DMS 273 (cell line): ENCODE measurements at regions not wholly inside any gene's neighbourhood (a gene's known extent, or its start where the extent isn't known, plus 50 kb on each side); places are given as distances from the start of the nearest gene placed in this dataset.
A peak's percentile ranks its signal among the peaks of the same experiment; 100 is the strongest.

Experiments
- DNase-seq: peaks from one replicate; lab custom pipeline; 2025; ENCODE audit not compliant: unreplicated experiment; lab: John Stamatoyannopoulos, UW

DNA sequence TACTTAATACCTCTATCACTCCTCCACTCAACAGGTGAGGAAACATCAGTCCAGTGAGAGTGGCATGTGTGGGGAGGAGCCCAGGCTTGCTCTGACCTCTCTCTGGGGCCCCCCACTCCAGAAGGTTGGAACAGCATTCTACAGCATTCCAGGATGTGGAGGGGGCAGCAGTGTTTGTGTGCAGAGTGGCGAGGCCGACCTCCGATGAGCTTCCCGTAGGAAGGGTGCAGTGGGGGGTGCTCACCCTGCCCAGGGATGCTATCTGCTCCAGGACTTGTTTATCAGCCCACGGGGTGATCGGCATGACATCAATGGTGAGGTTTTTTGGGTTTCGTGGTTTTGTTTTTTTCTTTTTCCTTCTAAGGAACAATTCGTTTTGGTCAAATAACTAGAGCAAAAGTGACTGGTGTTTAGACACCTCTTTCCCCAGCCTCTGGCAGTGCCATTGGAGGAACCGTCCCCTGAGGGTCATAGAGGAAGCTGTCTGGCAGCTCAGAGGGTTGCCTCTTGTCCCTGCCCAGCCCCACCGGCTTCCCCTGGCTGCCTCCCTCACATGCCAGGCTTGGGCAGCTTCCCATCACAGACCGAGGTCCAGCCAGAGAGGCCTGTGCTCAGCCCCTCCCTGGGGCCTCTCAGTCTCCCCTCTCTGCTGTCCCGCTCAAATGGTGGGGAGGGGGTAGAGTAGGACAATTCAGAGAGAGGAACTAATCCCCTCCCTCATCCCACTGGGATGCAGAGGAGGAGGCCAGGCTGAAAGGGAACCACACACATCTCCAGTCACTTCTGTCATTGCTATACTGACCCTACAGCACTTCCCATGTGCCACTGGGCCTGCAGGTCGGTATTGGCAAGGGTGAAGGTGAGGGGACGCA lies 96.5 kb downstream of the ZFP36L2 start:
- DNase-seq, result no peak

DNA sequence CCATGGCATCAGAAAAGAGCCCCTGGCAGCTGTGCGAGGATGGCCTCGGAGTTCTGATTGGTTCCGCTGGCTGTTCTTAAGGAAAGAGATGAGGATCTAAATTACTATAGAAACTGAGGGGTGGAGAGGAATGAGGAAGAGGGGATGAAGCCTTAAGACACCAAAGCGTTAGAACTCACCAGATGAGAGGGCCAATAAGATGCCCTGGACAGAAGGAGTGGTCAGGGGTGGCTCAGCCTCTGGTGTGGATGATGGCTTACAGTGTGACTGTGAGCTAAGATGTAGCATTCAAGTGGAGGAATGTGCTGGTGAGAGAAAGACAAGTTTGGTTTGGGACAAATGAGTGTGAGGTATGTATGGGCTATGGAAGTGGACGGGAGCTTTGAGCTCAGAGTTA lies 97.8 kb downstream of the ZFP36L2 start:
- DNase-seq, result no peak

DNA sequence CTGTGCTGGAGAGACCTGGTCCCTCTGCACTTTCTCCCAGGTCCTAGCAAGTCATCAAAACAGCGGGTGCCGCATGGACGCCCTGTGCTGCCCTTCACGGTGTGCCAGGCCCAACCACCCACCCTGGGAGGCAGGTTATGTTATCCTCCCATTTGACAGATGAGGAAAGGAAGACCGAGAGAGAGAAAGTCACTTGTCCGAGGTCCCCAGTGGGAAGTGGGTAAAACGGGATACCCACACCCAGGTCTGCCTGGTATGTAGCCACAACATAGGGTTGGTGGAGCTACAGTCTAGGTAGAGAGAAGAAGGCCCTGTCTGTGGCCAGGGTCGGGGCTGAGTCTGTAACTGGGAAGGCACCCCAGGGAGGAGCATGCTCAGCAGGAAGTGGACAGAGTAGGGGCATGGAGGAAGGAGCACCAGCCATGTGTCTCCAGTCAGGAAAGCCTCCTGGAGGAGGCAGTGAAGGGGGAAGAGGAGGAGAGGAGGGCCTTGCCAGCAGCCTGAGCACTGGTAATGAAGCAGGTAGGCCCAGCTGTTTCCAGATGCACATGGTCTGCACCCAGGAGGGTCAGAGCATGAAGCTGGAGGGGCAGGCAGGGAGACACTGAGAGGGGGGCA lies 98.4 kb downstream of the ZFP36L2 start:
- no peak for DNase-seq

DNA sequence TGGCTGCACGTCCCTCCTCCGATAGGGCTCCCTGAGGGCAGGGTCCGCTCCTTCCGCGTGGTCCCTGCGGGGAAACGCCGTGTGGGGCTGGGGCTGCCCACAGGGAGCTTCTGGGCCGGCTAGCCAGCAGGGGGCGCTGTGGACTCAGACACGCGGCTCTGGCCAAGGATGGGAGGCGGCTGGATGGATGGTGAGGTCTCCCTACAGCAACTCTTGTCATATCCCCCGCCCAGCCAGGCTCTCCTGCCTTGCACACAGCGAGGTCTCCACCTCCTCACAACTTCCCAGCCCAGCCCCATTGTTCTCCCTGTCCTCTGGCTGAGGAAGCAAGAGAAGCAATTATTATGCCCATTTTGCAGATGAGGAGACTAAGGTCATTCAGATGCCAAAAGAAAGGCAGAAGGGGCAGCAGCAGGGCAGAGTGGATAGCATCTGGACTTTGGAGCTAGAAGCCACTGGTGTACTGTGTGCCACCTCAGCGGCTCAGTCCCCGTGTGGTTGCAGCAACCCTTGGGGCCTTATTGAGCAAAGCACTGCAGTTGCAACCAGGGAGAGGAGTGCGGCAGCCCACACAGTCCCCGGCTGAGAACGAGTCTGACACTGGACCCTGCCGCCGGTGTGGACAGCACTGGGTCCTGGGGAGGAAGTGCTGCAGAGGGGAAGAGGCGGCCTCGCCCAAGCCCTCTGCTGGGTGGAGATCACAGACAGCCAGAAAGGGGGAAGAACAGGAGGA lies 99.0 kb downstream of the ZFP36L2 start:
- DNase-seq, result peak; percentile 69

DNA sequence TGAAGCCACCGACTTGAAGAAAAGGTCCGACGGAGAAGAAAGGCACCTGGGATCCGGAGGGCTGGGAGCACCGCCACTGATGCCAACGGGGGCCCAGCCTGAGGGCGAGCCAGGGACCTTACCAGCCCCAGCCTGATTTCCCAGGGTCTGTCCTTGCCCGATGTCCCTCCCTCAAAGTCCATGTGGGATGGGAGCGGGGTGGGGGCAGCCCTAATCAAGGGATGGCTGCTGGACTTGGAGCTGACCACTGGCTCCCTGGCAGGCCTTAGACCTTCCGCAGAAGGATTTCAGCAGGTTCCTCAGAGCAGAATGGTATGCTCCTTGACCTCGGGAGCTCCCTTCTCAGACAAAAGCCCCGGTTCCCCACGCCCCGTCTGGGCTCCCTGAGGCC lies 99.6 kb downstream of the ZFP36L2 start:
- no peak for DNase-seq

DNA sequence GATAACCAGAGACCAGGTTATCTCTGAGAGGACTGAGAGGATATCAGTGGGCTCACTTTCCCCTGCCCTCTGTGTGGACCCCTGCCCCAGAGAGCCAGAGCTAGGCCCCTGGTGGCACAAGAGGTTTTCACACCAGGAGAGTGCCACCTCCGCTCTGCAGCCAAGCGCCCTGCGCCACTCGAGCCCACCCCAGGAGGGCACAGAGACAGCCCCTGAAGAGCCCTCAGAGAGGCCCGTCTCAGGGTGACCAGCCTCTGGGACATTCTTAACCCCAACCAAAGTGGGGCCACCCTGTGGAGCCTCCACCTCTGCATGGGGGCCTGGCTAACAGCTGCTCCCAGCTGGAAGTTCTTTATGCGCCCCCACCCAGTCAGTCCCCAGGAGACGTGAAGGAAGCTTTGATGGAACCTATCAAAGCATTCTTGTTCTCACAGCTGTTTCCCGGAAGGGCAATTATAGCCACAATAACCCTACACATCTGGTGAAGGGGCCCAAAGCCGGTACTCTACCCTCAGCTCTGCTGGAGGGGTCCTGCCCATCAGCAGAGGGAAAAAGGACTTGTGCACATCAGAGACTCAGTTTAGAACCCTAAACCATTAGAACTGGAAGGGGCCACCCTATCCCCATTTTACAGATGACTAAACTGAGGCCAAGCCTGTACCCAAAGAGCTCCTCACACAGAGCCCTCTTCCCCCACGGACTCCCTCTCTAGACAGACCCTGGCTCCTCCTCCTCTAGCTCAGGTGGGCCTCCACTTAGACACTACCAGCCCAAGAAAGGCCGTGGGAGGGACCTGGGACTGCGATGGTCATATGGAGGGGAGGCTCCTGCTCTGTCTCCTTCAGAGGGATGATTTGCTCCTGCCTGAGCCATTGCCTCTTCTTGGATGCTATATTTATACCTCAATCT lies 101.1 kb downstream of the ZFP36L2 start:
- no peak for DNase-seq

DNA sequence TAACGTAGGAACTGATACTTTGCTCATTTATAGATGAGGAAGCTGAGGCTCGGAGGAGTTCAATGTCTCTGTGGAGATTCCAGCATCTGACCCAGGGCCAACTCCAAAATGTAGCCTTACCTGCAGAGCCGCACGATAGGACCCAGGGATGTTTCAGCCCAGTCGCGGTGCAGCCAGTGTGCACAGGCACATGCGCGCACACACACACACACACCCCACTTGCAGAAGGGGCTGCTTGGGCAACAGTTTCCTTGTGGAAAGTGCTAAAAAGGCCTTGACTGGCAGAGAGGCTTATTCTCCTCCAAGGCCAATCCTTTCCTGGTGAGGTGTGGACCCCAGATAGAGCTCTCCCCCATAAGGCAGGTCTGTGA lies 101.7 kb downstream of the ZFP36L2 start:
- no peak for DNase-seq

DNA sequence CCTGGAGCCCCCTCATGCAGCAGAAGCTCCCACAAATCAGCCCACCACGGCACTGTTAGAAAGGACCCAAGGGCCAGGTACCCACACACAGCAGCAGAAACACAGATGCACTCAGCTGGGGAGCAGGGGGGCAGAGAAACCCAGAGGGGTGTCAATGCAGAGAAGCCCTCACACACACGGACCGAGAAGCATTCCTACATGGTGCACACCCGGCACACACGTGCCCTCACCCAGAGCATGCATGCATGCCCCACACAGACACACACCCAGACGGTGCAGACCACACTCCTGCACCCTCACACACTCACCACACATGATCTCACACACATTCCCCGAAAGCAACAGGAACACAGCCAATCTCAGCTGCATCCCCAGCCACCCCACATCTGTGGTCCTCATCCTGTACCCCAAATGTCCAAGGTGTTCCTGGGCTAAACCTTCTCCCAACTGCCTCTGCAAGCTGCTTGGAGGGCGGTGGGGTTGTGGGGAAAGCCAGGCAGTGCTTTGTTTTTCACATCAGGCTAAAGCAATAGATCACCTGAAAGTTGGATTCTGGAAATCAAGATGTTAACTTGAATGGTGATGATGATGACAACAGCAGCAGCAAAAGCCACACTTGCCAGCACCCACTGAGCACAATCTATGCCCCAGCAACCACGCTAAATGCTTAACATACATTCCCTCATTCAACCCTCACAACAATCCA lies 102.3 kb downstream of the ZFP36L2 start:
- no peak for DNase-seq

DNA sequence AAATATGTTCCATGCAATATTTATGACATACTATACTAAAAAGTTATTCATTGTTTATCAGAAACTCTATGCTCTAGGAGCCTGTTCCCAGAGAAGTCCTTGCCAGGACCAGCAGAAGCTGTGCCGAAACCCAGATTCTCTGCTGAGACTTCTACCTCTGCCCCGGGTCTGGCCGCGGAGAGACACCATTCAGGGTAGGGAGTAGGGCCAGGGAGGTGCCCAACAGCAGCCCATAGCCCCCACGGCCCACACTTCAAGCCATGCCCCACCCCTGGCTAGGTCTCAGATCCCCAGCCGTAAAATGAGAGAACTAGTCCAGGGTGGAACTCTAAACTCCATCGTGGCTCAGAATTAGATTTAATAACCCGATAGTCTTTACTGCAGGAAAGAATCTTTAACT lies 102.9 kb downstream of the ZFP36L2 start:
- no peak for DNase-seq

DNA sequence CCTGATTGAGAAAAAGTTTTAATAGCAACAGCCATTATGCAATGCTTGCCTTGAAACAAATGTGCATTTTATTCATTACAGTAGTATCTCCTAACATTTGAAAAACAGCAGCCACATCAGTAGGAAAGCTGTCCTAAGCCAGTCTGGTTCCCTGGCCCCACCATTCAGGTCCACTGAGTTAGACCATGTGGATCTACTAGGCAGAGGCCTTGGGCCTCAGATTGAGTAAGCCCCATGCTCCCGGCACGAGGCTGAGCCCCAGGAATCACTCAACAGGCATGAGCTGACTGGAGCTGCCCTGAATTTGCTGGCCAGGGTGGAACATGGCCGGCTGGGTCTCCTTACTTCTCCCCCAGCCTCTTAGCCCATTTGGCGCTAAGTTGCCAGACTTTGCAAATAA lies 103.4 kb downstream of the ZFP36L2 start:
- no peak for DNase-seq

DNA sequence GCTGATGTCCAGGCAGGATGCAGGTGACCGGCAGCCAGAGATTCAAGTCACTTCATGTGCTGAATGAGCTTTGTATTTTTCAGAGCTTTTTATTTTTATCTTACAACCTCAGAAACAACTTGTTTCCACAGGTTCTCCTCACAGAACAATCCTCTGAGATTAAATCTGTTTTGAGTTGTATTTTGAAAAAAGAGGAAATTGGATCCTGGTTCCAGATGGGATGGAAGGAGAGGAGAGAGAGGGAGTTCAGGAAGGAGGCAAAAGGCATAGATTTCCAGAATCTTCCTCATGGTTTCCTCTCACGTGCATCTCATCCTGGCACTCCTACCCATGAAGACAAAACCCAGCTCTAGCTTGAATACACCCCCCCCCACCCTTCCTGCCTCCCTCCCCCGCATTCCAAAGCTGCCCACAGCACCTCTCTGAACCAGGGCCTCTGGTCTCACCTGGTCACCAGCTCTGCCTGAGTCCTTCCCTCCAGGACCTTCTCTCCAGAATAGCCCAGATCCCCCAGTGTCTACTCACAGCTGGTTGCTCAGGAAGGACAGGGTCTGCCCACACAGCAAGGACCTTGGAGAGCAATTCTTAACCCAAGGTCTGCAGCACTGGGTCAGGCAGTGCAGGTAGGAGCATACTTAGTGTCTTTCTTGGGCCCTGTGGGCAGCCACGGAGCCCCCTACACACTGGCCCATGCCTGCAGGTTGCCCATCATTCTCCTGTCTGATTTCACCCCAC lies 104.7 kb downstream of the ZFP36L2 start:
- no peak for DNase-seq

DNA sequence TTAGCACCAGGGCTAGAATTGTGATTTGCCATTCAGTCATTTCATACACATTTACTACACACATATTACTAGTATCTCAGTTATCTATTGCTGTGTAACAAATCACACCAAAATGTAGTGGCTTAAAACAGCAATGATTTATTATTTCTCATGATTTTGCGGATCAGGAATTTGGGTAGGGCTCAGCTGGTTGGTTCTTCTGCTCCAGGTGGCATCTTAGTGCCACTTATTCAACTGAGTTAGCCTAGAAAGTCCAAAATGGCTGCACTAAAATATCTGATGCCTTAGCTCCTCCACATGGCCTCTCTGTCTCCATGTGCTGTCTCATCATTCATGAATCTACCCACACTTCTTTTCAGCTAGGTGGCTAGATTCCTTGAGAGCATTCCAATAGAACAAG lies 107.1 kb downstream of the ZFP36L2 start:
- no peak for DNase-seq

DNA sequence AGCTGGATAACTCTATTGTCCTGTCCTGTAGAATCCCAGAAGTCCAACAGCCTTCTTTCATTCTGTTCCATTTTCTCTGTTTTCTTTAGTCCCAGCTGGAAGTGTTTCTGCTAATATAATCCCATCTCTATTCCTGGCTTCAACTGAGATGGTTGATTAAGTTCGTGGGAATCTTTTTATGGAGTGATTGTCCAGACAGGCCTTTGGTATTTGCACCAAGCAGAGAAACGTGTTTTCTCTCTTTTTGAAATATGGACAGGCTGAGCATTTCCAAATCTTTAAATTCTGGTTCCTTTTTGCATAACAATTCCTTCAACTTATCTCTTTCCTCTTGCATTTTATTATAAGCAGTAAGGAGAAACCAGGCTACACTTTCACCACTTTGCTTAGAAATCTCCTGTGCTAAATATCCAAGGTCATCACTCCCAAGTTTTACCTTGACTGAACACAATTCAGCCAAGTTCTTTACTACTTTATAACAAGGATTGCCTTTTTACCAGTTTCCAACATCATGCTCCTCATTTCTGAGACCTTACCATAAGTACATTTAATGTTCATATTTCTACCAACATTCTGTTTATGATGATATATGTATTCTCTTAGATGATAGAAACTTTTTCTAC lies 108.8 kb downstream of the ZFP36L2 start:
- DNase-seq, result no peak

DNA sequence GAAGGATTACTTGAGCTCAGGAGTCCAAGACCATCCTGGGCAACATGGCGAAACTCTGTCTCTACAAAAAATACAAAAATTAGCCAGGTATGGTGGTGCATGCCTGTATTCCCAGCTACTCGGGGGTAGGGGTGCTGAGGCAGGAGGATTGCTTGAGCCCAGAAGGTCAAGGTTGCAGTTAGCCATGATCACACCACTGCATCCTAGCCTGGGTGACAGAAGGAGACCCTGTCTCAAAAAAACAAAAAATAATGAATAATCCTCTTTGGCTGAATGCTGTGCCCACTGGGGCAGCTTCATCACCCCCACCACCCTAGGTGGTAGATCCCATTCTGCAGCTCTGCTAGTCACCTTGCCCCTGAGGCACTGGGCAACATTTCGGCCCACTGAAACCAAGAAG lies 109.4 kb downstream of the ZFP36L2 start:
- no peak for DNase-seq

DNA sequence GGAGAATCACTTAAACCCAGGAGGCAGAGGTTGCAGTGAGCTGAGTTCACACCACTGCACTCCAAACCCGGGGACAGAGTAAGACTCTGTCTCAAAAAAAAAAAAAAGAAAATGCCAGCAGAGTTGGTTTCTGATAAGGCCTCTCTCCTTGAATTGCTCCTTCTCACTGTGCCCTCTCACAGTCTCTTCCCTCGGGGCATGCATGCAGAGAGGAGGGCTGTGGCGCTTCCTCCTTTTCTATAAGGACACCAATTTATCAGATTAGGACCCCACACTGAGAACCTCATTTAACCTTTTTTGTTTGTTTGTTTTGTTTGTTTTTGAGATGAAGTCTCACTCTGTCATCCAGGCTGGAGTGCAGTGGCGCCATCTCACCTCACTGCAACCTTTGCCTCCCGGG lies 110.5 kb downstream of the ZFP36L2 start:
- no peak for DNase-seq

DNA sequence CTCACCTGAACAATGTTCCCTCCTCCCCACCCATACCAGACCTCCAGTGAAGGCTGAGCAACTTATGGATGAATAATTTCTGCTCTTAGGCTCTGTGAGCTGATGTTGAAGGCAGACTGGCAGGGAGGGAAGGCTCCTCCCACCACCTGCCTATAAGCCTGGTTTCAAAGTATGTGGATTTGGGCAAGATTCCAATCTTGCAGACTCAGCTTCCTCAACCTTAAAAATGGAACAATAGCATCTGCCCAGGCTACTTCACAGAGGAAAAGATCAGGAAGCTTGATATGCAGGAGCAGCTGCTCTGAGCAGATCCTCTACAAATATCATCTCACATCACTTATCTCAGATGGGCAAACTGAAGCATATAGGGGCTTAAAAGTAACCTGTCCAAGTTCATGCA lies 112.2 kb downstream of the ZFP36L2 start:
- peak; percentile 39 for DNase-seq

DNA sequence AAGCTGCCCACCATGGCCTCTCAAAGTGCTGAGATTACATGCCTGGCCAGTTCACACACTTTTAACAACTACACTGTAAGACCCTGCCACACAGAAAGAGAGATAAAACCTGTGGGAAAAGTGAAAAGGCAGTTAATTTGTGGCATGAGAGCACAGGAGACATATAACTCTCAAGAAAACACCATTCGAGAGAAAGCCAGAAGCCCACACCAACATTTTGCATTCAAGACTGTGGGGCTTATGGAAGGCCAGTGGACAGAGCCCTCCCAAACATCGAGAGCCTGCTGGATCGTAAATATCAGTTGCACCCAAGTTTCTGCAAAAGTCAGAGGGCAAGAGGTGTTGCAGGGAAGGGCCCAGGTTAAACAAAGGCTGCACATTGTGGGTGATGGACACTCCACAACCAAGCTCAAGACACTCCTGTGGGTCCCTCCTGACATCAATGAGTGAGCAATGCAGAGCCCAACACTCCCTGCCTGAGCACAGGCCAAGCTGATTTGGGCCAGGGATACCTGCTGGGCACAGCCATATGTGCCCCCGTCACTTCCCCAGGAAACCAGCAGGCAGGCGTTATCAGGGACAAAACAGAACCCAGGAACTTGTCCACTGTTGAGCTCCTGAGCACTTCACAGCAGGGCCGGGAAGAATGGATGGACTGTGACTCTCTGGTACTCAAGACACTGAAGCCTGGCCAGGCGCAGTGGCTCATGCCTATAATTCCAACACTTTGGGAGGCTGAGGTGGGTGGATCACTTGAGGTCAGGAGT lies 114.4 kb downstream of the ZFP36L2 start:
- no peak for DNase-seq

DNA sequence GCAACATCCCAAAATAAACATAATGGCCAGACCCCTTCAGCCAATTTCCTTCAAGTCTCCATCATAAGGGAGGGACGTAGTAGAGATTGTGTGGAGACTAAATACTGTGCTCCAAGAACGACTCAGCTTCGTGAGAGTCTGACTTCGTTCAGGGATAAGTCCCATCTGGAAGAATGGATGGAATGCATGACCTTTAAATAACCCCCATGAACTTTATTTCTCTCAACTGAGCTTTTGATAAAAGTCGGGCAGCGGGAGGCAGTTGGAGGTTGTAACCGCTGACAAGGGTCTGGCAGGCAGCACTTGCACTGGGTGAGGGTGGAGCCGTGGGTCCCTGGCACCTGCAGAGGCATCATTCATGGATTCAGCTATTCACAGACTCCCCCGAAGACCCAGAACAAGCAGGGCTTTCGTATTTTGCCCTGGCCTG lies 115.9 kb downstream of the ZFP36L2 start:
- no peak for DNase-seq
